ENCODE measurements at regions not wholly inside any gene's neighbourhood (a gene's known extent, or its start where the extent isn't known, plus 50 kb on each side); places are given as distances from the start of the nearest gene placed in this dataset.

DNA sequence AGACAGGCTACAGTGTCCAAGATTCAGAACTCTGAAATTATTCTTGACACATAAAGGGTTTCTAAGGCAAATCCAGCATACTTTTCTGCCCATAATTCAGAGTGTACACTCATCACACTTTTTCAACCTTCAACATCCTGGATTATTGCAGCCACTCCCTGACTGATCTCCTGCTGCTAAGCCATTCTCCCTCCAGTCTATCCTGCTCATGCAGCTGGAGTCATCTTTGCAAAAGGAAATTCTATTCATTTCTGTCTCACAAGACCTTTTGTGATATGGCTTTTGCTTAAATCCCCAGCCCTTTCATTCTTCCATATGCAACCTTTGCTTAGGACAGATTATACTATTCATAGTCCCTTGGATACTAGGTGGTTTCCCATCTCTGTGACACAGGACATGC lies 236.1 kb upstream of the LDB2 start:
- TF ChIP-seq, protein P1, sequence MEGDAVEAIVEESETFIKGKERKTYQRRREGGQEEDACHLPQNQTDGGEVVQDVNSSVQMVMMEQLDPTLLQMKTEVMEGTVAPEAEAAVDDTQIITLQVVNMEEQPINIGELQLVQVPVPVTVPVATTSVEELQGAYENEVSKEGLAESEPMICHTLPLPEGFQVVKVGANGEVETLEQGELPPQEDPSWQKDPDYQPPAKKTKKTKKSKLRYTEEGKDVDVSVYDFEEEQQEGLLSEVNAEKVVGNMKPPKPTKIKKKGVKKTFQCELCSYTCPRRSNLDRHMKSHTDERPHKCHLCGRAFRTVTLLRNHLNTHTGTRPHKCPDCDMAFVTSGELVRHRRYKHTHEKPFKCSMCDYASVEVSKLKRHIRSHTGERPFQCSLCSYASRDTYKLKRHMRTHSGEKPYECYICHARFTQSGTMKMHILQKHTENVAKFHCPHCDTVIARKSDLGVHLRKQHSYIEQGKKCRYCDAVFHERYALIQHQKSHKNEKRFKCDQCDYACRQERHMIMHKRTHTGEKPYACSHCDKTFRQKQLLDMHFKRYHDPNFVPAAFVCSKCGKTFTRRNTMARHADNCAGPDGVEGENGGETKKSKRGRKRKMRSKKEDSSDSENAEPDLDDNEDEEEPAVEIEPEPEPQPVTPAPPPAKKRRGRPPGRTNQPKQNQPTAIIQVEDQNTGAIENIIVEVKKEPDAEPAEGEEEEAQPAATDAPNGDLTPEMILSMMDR (IDR thresholded peaks at IDR 0.05) = no peak
- no peak for TF ChIP-seq POLR2A (IDR thresholded peaks at IDR 0.05)
